ENCODE measurements at regions not wholly inside any gene's neighbourhood (a gene's known extent, or its start where the extent isn't known, plus 50 kb on each side); places are given as distances from the start of the nearest gene placed in this dataset.

GRCh38 chr6:68447112-68447511 lies 188.0 kb upstream of the ADGRB3 start (continued):
- TF ChIP-seq CHD7 (IDR thresholded peaks at IDR 0.05; ENCODE audit: insufficient replicate concordance, low read length), result no peak
- no peak for TF ChIP-seq SRF (IDR thresholded peaks at IDR 0.05; ENCODE audit: low read depth, low read length)
- TF ChIP-seq FOSL1 (IDR thresholded peaks at IDR 0.05; ENCODE audit: insufficient read depth, low read depth, low read length), result no peak
- no peak for TF ChIP-seq CTBP2 (IDR thresholded peaks at IDR 0.05; ENCODE audit: borderline replicate concordance, insufficient read depth, insufficient read length, low read length)
- TF ChIP-seq SIX5 (IDR thresholded peaks at IDR 0.05; ENCODE audit: low read depth, low read length), result no peak

Measured in H1 (cell line).